ENCODE measurements at regions not wholly inside any gene's neighbourhood (a gene's known extent, or its start where the extent isn't known, plus 50 kb on each side); places are given as distances from the start of the nearest gene placed in this dataset.

- no peak overlapping the region for H3K27ac ChIP-seq
- H3K4me1 ChIP-seq = peaks cover 0 to 5% of the 10 kb centered on the region in 2 donors
- H3K36me3 ChIP-seq = no peaks in the 10 kb centered on the region
- no peak for DNase-seq
- no peaks in the 10 kb centered on the region for H3K9me3 ChIP-seq
- TF ChIP-seq POLR2A (IDR thresholded peaks at IDR 0.05) = no peak
- TF ChIP-seq CTCF (IDR thresholded peaks at IDR 0.05 in 4 of 5, conservative IDR thresholded peaks at IDR 0.05 in 1 of 5) = no peak
- H3K4me3 ChIP-seq = no peak overlapping the region
- ATAC-seq = no peak
- no peaks in the 10 kb centered on the region for H3K27me3 ChIP-seq
- intact Hi-C loops (cut with DNase I; ENCODE audit: low total_unique reads) = no loop called here
- in situ Hi-C loops (cut with MboI; ENCODE audit: low sequenced_read_pairs in 4 of 4) = no loop called here
Measured at GRCh38 chr10:4692206-4692605, 133.8 kb upstream of the AKR1E2 start.

- Histone ChIP-seq H3K27me3 (no peaks in the 10 kb centered on the region), H3K4me1 (peaks cover 0 to 9% of the 10 kb centered on the region in 2 donors), H3K27ac (no peak overlapping the region), H3K36me3 (no peaks in the 10 kb centered on the region), H3K9me3 (no peaks in the 10 kb centered on the region), H3K4me3 (no peak overlapping the region)
- ATAC-seq (no peak), DNase-seq (no peak)
- in situ Hi-C loops (cut with MboI; ENCODE audit: low sequenced_read_pairs in 4 of 4) = no loop called here
- TF ChIP-seq CTCF (IDR thresholded peaks at IDR 0.05 in 4 of 5, conservative IDR thresholded peaks at IDR 0.05 in 1 of 5) (no peak), POLR2A (IDR thresholded peaks at IDR 0.05) (no peak)
- intact Hi-C loops (cut with DNase I; ENCODE audit: low total_unique reads) = no loop called here
Measured at GRCh38 chr10:4691776-4692175, 134.2 kb upstream of the AKR1E2 start.

GRCh38 chr10:4691301-4691700, 134.7 kb upstream of the AKR1E2 start:
- in situ Hi-C loops (cut with MboI; ENCODE audit: low sequenced_read_pairs in 4 of 4) = no loop called here
- no peaks in the 10 kb centered on the region for H3K27me3 ChIP-seq
- intact Hi-C loops (cut with DNase I; ENCODE audit: low total_unique reads) = no loop called here
- peaks cover 2 to 13% of the 10 kb centered on the region in 2 donors for H3K4me1 ChIP-seq
- H3K9me3 ChIP-seq = no peaks in the 10 kb centered on the region
- H3K27ac ChIP-seq = no peak overlapping the region
- no peak for TF ChIP-seq CTCF (IDR thresholded peaks at IDR 0.05 in 4 of 5, conservative IDR thresholded peaks at IDR 0.05 in 1 of 5)
- no peak for TF ChIP-seq POLR2A (IDR thresholded peaks at IDR 0.05)
- H3K4me3 ChIP-seq = no peak overlapping the region
- no peak for ATAC-seq
- DNase-seq = no peak
- no peaks in the 10 kb centered on the region for H3K36me3 ChIP-seq

DNA sequence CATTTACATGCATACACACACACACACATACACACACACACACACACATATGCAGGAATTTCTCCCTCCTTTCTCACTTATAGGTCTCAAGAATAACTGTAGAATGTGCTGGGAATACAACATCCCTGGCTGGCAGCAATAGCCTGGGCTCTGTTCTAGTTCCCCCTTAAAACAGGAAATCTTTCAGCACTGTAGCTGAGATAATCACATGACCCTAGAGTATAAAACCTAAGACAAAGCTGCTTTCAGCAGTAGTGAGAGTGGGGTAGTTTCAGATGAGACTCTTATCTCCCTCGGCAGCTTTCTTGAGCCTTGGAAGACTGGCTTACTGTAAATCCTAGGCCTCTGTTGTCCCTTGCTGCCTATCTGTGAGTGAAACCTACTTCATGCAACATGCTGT, 137.4 kb upstream of the AKR1E2 start:
- peaks cover 21 to 27% of the 10 kb centered on the region in 2 donors for H3K4me1 ChIP-seq
- ATAC-seq (no peak), DNase-seq (no peak)
- no peaks in the 10 kb centered on the region for H3K36me3 ChIP-seq
- no peaks in the 10 kb centered on the region for H3K27me3 ChIP-seq
- in situ Hi-C loops (cut with MboI; ENCODE audit: low sequenced_read_pairs in 4 of 4) (no loop called here), intact Hi-C loops (cut with DNase I; ENCODE audit: low total_unique reads) (no loop called here)
- no peak for TF ChIP-seq CTCF (IDR thresholded peaks at IDR 0.05 in 4 of 5, conservative IDR thresholded peaks at IDR 0.05 in 1 of 5)
- H3K4me3 ChIP-seq = no peak overlapping the region
- peak overlapping the region in 1 of 4 donors; percentile 19 for H3K27ac ChIP-seq
- no peaks in the 10 kb centered on the region for H3K9me3 ChIP-seq

DNA sequence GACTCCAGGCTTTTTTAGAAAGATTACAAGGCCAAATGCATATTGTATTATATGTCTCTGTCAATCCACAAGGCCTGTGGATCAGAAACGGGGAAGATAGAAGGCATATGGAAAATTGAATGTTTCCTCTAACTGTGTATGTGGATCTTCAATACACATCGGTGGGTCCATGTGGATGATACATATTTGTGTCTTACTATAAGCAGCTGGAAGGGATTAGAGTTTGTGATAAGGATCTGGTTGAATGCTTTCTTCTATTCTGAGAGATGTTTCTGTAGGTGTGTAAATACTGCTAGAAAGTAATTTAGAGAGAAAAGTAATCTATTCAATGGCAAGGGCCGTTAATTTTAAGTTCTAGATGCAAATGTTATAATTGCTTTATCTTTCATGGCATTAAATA, 137.8 kb upstream of the AKR1E2 start:
- intact Hi-C loops (cut with DNase I; ENCODE audit: low total_unique reads) = no loop called here

More for the DNA sequence above, 137.8 kb upstream of the AKR1E2 start:
- no peak overlapping the region for H3K4me3 ChIP-seq
- ATAC-seq (no peak), DNase-seq (no peak)
- TF ChIP-seq CTCF (IDR thresholded peaks at IDR 0.05 in 4 of 5, conservative IDR thresholded peaks at IDR 0.05 in 1 of 5) (no peak), POLR2A (IDR thresholded peaks at IDR 0.05) (no peak)
- in situ Hi-C loops (cut with MboI; ENCODE audit: low sequenced_read_pairs in 4 of 4) = no loop called here
- H3K27ac ChIP-seq = peak overlapping the region in 1 of 4 donors; percentile 19
- no peaks in the 10 kb centered on the region for H3K27me3 ChIP-seq
- no peaks in the 10 kb centered on the region for H3K36me3 ChIP-seq
- H3K4me1 ChIP-seq = peaks cover 21 to 27% of the 10 kb centered on the region in 2 donors
- no peaks in the 10 kb centered on the region for H3K9me3 ChIP-seq
